SIG-M5 treated with dmso at 0.1 percent for 504 hours (cell line): ENCODE measurements at regions not wholly inside any gene's neighbourhood (a gene's known extent, or its start where the extent isn't known, plus 50 kb on each side); places are given as distances from the start of the nearest gene placed in this dataset.

Experiments
- DNase-seq: peaks from one replicate; lab custom pipeline; 2025; ENCODE audit not compliant: unreplicated experiment; lab: John Stamatoyannopoulos, UW

GRCh38 chr15:66942649-66943390 is 122.6 kb upstream of the SMAD3 start:
- no peak for DNase-seq

DNA sequence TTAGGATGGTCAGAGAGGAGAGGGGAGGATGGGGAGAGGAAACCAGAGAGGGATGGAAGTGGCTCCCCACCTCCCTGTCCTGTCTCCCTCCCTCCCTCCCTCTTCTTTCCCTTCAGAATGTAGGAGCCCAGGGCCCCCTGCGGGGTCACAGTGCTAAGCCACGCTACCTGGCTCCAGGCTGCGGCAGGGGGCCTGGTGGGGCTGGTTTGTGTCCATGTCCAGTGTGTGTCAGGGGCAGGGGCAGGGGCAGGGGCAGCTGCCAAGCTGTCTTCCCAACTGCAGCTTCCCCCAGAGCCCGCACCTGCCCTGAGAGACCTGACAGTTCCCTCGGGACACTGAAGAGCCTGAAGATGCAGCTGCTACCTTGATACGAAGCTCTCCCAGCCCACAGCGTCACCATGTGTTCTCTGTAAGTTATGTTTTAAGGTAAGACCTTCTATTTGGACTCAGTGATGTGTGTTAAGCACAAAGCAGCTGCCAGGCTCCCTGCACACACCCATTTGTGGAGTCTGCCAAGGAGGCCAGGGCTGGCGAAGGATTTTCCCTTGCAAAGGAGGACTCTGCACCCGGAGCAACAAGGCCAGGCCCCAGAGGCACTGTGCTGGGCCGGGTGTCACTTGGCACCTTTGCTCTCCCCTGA is 121.8 kb upstream of the SMAD3 start:
- no peak for DNase-seq

GRCh38 chr15:66944121-66944520 is 121.3 kb upstream of the SMAD3 start:
- DNase-seq = no peak

DNA sequence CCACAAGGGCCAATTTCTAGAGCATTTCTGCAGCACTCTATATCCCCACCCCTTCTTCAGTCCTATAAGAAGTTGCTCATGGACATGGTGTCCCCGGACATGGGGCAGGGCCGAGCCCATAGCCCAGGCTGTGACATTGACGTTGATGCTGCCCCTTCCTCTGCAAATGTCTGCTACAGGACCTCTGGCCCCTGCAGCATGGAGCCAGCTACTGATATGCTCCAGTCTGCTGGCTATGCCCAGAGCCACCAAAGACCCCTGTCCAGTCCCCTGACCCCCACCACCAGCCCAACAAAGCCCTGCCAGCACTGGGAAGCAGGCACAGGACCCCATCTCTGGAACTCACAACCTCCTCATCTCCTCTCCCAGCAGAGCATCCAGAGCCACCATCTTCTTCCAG is 120.1 kb upstream of the SMAD3 start:
- DNase-seq = no peak

DNA sequence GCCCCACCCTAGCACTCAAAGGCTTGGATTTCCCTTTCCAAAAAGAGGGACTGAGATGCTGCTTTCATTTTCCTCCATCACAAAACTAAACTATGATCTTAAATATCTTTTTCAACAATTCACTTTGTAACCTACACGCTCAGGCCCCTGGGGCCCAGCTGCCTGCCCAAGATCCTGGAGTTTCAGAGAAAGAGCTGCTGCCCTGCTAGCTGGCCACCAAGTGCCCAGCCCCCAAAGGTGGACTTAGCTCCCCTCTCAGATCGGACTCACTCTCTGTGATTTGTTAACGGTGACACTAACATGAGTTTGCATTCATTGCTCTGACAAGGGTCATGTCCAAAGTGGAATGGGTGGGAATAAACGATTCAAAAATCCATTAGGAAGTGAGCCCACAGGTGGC is 119.6 kb upstream of the SMAD3 start:
- no peak for DNase-seq

- DNase-seq = peak; percentile 77
Measured at GRCh38 chr15:66946578-66947164, 118.7 kb upstream of the SMAD3 start.

- DNase-seq = no peak
Measured at GRCh38 chr15:66947471-66947870, 117.9 kb upstream of the SMAD3 start.

DNA sequence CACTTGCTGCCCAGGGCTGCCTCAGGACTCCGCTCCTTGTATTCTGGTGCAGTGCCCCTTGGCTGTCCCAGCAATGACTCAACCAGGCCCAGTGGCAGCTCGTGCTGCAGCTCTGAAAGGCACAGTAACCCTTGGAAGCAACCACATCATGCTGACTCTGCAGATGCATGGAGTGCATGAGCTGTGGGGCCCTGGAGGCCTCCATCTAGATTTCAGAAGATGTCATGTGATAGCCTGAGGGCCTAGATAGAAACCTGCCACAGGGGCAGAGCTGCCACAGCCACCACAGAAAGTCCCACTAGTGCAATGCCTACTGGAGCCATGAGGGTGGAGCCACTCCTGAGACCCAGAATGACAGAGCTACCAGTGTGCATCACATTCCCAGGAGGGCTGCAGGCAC is 117.1 kb upstream of the SMAD3 start:
- no peak for DNase-seq

DNA sequence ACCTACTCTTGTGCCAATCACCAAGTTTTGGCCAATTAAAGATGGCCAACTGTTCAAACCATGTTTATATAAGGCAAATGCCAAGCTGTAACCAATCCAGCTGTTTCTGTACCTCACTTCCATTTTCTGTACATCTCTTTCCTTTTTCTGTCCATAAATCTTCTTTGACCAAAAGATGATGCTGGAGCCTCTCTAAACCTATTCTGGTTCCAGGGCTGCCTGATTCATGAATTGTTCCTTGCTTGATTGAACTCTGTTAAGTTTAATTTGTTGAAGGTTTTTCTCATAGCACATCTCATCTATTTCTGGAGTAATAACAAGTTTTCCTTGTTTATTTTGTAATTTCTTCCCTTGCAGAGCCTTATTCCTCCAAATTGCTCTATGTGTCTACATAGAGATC is 115.3 kb upstream of the SMAD3 start:
- DNase-seq = no peak

DNA sequence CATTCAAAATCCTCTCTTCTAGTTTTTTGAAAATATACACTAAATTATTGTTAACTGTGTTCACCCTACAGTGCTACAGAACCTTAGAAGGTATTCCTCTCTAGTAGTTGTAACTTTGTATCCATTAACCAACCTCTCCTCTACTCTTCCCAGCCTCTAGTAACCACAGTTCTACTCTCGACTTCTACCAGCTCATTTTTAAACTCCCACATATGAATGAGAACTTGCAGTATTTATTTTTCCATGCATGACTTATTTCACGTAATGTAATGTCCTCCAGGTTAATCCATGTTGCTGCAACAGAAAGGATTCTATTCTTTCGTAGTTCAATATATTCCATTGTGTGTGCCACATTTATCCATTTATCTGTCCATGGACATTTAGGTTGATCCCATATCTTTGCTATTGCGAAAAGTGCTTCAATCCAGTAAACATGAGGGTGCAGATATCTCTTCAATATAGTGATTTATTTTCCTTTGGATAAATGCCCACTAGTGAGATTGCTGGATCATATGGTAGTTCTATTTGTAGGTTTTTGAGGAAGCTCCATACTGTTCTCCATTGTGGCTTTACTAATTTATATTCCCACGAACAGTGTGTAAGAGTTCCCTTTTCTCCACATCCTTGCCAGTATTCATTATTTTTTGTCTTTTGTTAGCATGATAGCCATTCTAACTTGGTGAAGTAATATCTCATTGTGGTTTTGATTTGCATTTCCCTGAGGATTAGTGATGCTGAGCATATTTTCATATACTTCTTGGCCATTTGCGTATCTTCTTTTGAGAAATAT is 113.7 kb upstream of the SMAD3 start:
- DNase-seq = no peak

DNA sequence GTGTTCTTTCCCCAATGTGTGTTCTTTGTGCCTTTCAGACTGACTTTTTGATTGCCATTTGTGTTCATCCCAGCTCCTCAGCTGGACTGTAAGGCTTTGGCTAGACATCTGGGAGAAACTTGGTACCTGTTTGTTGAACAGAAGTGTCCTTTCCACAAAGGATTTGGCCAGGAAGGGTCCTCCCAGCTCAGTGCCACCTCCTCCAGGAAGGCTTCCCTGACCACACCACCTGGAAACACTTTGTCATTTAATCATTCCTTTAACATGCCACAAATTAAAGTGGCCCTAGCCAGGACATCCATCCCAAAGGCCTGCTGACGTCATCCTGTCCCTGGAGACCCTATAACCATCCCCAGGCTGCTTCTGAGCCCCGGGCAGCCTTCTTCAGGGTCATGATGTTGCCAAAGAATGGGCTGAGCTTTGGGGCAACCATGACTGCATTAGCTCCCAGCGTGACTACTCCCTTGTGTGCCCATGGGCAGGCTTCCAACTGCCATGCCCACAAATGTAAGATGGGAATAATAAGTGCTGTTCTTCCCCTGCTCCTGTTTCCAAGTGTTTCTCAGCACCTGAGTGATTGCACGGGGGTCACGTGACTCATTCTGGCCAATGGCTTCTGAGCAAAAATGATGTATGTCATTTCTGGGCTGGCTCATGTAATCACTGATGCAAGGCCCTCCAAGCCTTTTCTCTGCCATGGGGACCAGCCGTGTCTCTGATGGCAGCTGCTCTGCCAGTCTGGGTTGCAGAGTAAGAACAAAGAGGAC is 112.5 kb upstream of the SMAD3 start:
- DNase-seq = no peak

DNA sequence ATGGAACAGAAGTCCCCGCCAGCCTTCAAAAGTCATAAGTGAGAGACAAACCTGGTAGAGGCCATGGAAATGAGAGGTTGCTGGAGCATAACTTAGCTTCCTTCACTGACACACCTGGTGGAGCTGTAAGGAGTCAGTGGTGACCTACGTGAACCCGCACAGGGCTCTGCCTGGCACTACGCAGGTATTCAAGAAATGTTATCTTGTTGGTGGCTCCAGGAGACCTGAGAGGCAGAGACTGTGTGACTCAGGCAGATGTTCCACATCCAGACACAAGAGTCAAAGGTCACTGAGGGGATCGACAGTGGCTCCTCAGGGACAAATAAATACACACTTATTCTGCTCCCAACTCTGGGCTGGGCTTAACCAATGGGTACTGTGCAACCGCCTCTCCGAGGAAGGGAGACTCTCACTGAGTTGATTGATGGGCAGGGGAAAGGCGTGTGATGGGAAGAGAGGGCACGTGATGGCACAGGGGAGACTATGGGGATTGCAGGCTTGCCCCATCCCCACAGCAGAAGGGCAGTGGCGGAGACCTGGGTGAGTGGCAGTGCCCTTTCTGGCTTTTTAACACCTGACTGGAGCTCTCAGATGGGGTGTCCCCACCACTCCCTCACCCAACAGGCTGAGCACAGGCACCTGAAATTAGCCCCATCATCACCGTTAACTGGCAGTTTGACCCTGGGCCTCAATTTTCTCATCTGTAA is 111.7 kb upstream of the SMAD3 start:
- DNase-seq = no peak

GRCh38 chr15:66954601-66955000 is 110.8 kb upstream of the SMAD3 start:
- no peak for DNase-seq

DNA sequence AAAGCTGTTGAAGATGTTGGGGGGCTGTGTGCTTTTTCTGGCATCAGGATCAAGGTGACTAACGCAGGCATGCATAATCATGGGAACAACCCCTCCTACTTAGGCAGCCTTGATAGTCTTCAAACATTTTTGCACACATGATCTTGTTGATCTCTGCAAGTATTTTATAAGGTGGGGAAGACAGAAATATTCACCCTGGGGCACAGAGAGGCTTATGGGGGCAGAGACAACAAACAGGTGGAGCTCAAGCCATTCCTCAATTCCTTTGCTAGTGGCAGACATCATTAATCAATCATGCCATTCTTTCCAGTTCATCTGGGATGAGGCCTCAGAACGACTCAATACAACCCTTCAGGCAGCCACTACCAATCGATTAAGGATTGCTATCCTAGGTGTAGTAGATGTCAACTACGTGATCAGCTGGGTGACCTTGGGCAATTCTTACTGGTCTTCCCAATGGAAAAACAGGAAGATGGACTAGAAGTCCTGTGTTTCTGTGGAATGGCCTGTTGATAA is 110.3 kb upstream of the SMAD3 start:
- DNase-seq = no peak

GRCh38 chr15:66955871-66956585 is 109.4 kb upstream of the SMAD3 start:
- DNase-seq = no peak

- DNase-seq = no peak
Measured at GRCh38 chr15:66956672-66957430, 108.6 kb upstream of the SMAD3 start.

- DNase-seq = no peak
Measured at GRCh38 chr15:66957431-66957720, 108.0 kb upstream of the SMAD3 start.

GRCh38 chr15:66959066-66959465 is 106.3 kb upstream of the SMAD3 start:
- no peak for DNase-seq

- no peak for DNase-seq
Measured at GRCh38 chr15:66959875-66960274, 105.5 kb upstream of the SMAD3 start.
